ENCODE measurements at regions not wholly inside any gene's neighbourhood (a gene's known extent, or its start where the extent isn't known, plus 50 kb on each side); places are given as distances from the start of the nearest gene placed in this dataset.

DNA sequence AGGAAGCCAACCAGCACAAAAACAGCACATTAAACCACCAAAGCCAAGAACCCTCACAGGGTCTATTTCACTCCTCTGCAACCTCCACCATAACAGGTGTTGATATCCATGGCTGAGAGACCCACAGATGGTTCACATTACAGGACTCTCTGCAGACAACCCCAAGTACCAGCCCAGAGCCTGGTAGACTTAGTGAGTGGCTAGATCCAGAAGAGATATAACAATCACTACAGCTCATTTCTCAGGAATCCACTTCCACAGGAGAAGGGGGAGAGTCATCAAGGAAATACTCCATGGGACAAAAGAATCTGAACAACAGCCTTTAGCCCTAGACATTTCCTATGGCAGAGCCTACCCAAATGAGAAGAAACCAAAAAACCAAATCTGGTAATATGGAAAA lies 168.1 kb upstream of the CD96 start:
- TF ChIP-seq CTCF (IDR thresholded peaks at IDR 0.05) (no peak), POLR2A (IDR thresholded peaks at IDR 0.05) (no peak)

All from body of pancreas (tissue), 4 donors.